HCT116 (cell line): ENCODE measurements at regions not wholly inside any gene's neighbourhood (a gene's known extent, or its start where the extent isn't known, plus 50 kb on each side); places are given as distances from the start of the nearest gene placed in this dataset.

Experiments used
- ATAC-seq: fragments of 200-7000 bp; cut with Tn5 transposase; 2 replicates; pipeline ENCODE4 v1.9.1; 2020; ENCODE audit warnings: mild to moderate bottlenecking, moderate library complexity
- BruUV-seq: library from RNA; stranded (reverse); fragments of 400-500 nt; replicated peaks from 2 replicates; lab custom pipeline; 2021; lab: Mats Ljungman, UMichigan
- CTCF ChIA-PET: fragments of 300-600 bp; sonication (Branson Sonifier 250); formaldehyde crosslinking; loops from one replicate; lab custom pipeline; 2021; ENCODE audit warnings: antibody characterized with exemption; lab: Charles Lee
- POLR2A ChIA-PET: fragments of 300-600, 350-600 bp; sonication (Branson Sonifier 250); formaldehyde crosslinking; loops from one replicate; lab custom pipeline; 2021; ENCODE audit warnings: antibody characterized with exemption; lab: Charles Lee
- RAD21 ChIA-PET, 2 experiments: fragments of 300-600 bp; sonication (Branson Sonifier 250); formaldehyde crosslinking; loops; one replicate each; lab custom pipeline; 2023; ENCODE audit warnings: low total read pairs in 2 of 2; ENCODE audit not compliant: uncharacterized antibody in 2 of 2, unreplicated experiment in 2 of 2, low non-redundant PET in 1 of 2; lab: Charles Lee
- DNase-seq: peaks from one replicate; pipeline ENCODE4 v3.0.0-alpha.2; 2010; ENCODE audit warnings: low read depth, low spot score
- H2AFZ ChIP-seq: fragments of 200-600 bp; shearing (Covaris generic), sonication (generic); 2 replicates; pipeline ENCODE4 v1.6.1; 2017; ENCODE audit warnings: low read depth, mixed run types, mixed read lengths, antibody characterized with exemption, low read length; ENCODE audit not compliant: poor library complexity, severe bottlenecking
- H3K27ac ChIP-seq: 2 replicates; pipeline ENCODE4 v1.5.1; 2012; ENCODE audit warnings: low read depth, low read length
- H3K27me3 ChIP-seq: fragments of 200-600 bp; sonication (generic); 2 replicates; pipeline ENCODE4 v1.6.1; 2016; ENCODE audit warnings: mixed run types, low read length, mixed read lengths; ENCODE audit not compliant: insufficient read depth
- H3K36me3 ChIP-seq, 2 experiments: fragments of 200-500 bp in 1 of 2; fragments of 200-600 bp in 1 of 2; sonication (Bioruptor generic) in 1 of 2; sonication (generic) in 1 of 2; 2 replicates each; pipeline versions ENCODE4 v1.5.1 to v1.6.1; 2014 to 2016; ENCODE audit warnings: low read length in 2 of 2, inconsistent platforms in 1 of 2, mixed read lengths in 1 of 2, mixed run types in 1 of 2; ENCODE audit not compliant: insufficient read depth in 2 of 2, control insufficient read depth in 1 of 2
- H3K4me1 ChIP-seq, 2 experiments: fragments of 200-600 bp in 1 of 2; sonication (generic) in 1 of 2; 2 replicates each; pipeline versions ENCODE4 v1.5.1 to v1.6.1; 2012 to 2017; ENCODE audit warnings: low read length in 2 of 2, inconsistent platforms in 1 of 2, mild to moderate bottlenecking in 1 of 2, mixed read lengths in 1 of 2, mixed run types in 1 of 2, moderate library complexity in 1 of 2; ENCODE audit not compliant: insufficient read depth in 2 of 2, control insufficient read depth in 1 of 2
- H3K4me2 ChIP-seq: fragments of 200-600 bp; sonication (generic); 2 replicates; pipeline ENCODE4 v1.6.1; 2017; ENCODE audit warnings: mixed run types, low read length, mixed read lengths
- H3K4me3 ChIP-seq, 2 experiments: fragments of 200-600 bp in 1 of 2; sonication (generic) in 1 of 2; replicated peaks in 1 of 2; 2 replicates each; pipeline ENCODE4 v1.5.1; 2011 to 2016; ENCODE audit warnings: low read length in 2 of 2, control low read depth in 1 of 2, low read depth in 1 of 2, mild to moderate bottlenecking in 1 of 2, mixed read lengths in 1 of 2, mixed run types in 1 of 2
- H3K79me2 ChIP-seq: fragments of 200-600 bp; sonication (generic); 2 replicates; pipeline ENCODE4 v1.6.1; 2017; ENCODE audit warnings: mild to moderate bottlenecking, mixed run types, low read length, moderate library complexity, mixed read lengths; ENCODE audit not compliant: insufficient read depth
- H3K9ac ChIP-seq: fragments of 200-600 bp; sonication (generic); 2 replicates; pipeline ENCODE4 v1.6.1; 2016; ENCODE audit warnings: low read length, mixed read lengths
- H3K9me2 ChIP-seq: fragments of 200-600 bp; sonication (generic), shearing (Covaris generic); 2 replicates; pipeline ENCODE4 v1.6.1; 2017; ENCODE audit warnings: mixed run types, mild to moderate bottlenecking, moderate library complexity; ENCODE audit not compliant: insufficient read depth
- H3K9me3 ChIP-seq, 2 experiments: fragments of 200-500 bp in 1 of 2; fragments of 200-600 bp in 1 of 2; sonication (Bioruptor generic) in 1 of 2; sonication (generic) in 1 of 2; 2 replicates each; pipeline ENCODE4 v1.6.1; 2014 to 2017; ENCODE audit warnings: low read length in 2 of 2, mixed read lengths in 2 of 2, inconsistent platforms in 1 of 2, low read depth in 1 of 2, mild to moderate bottlenecking in 1 of 2, mixed run types in 1 of 2, moderate library complexity in 1 of 2; ENCODE audit not compliant: control insufficient read depth in 1 of 2, insufficient read depth in 1 of 2
- H4K20me1 ChIP-seq: fragments of 200-600 bp; sonication (generic), shearing (Covaris generic); 2 replicates; pipeline ENCODE4 v1.6.1; 2017; ENCODE audit warnings: mixed run types, mild to moderate bottlenecking, moderate library complexity; ENCODE audit not compliant: insufficient read depth
- ATF3 ChIP-seq: IDR thresholded peaks from 2 replicates; pipeline ENCODE4 v1.6.1; 2012
- CBX3 ChIP-seq: IDR thresholded peaks from 2 replicates; pipeline ENCODE4 v1.6.1; 2012; ENCODE audit warnings: low read depth
- CTCF ChIP-seq, 3 experiments: fragments of 200-600 bp in 1 of 3; sonication (generic) in 1 of 3; IDR thresholded peaks in 2 of 3; conservative IDR thresholded peaks in 1 of 3; 2 replicates each; pipeline ENCODE4 v1.5.1; 2012 to 2017; ENCODE audit warnings: low read depth in 2 of 3, low read length in 2 of 3, antibody characterized with exemption in 1 of 3, borderline replicate concordance in 1 of 3, control low read depth in 1 of 3, mild to moderate bottlenecking in 1 of 3, mixed read lengths in 1 of 3, mixed run types in 1 of 3, moderate library complexity in 1 of 3; ENCODE audit not compliant: insufficient read depth in 1 of 3
- EGR1 ChIP-seq: IDR thresholded peaks from 2 replicates; pipeline ENCODE4 v1.6.1; 2012; ENCODE audit warnings: low read depth
- ELF1 ChIP-seq: IDR thresholded peaks from 2 replicates; pipeline ENCODE4 v1.6.1; 2012; ENCODE audit warnings: low read depth, borderline replicate concordance
- EZH2phosphoT487 ChIP-seq: fragments of 200-600 bp; IDR thresholded peaks from 2 replicates; pipeline ENCODE4 v1.6.1; 2018; ENCODE audit warnings: antibody characterized with exemption, borderline replicate concordance
- FOSL1 ChIP-seq: IDR thresholded peaks from 2 replicates; pipeline ENCODE4 v1.6.1; 2012; ENCODE audit warnings: low read depth
- JUND ChIP-seq: IDR thresholded peaks from 2 replicates; pipeline ENCODE4 v1.6.1; 2012
- MAX ChIP-seq: IDR thresholded peaks from 2 replicates; pipeline ENCODE4 v1.6.1; 2012
- POLR2A ChIP-seq: IDR thresholded peaks from 2 replicates; pipeline ENCODE4 v1.7.0; 2011; ENCODE audit warnings: borderline replicate concordance; ENCODE audit not compliant: insufficient read depth, insufficient read length; ENCODE audit errors: extremely low read depth
- RAD21 ChIP-seq: IDR thresholded peaks from 2 replicates; pipeline ENCODE4 v1.6.1; 2012; ENCODE audit warnings: low read depth, mild to moderate bottlenecking
- REST ChIP-seq: IDR thresholded peaks from 2 replicates; pipeline ENCODE4 v1.6.1; 2012; ENCODE audit warnings: low read depth
- SIN3A ChIP-seq: IDR thresholded peaks from 2 replicates; pipeline ENCODE4 v1.6.1; 2012; ENCODE audit warnings: low read depth
- SP1 ChIP-seq: IDR thresholded peaks from 2 replicates; pipeline ENCODE4 v1.6.1; 2012; ENCODE audit warnings: low read depth
- SRF ChIP-seq: IDR thresholded peaks from 2 replicates; pipeline ENCODE4 v1.6.1; 2012; ENCODE audit warnings: low read depth
- TCF7L2 ChIP-seq: IDR thresholded peaks from 2 replicates; pipeline ENCODE4 v1.7.0; 2011; ENCODE audit warnings: borderline replicate concordance, inconsistent platforms; ENCODE audit not compliant: insufficient read depth, insufficient read length; ENCODE audit errors: extremely low read depth
- YY1 ChIP-seq: IDR thresholded peaks from 2 replicates; pipeline ENCODE4 v1.6.1; 2011; ENCODE audit warnings: low read length, low read depth, moderate library complexity, mild to moderate bottlenecking; ENCODE audit not compliant: insufficient replicate concordance; ENCODE audit errors: extremely low read depth
- ZBTB33 ChIP-seq: IDR thresholded peaks from 2 replicates; pipeline ENCODE4 v1.6.1; 2011; ENCODE audit warnings: mild to moderate bottlenecking, low read length, moderate library complexity; ENCODE audit not compliant: insufficient replicate concordance; ENCODE audit errors: extremely low read depth
- ZNF274 ChIP-seq: fragments of 200-500 bp; sonication (Bioruptor generic); IDR thresholded peaks from 2 replicates; pipeline ENCODE4 v1.6.1; 2014; ENCODE audit warnings: mild to moderate bottlenecking, low read depth, low read length, inconsistent platforms
- intact Hi-C: fragments of 100-400 bp; cut with micrococcal nuclease; formaldehyde crosslinking; loops from 2 replicates; pipeline ENCODE4 v1.10.0; 2022

GRCh38 chr1:228798548-228798947, 63.3 kb downstream of the RHOU start:
- Histone ChIP-seq H3K27me3 (no peaks in the 10 kb centered on the region), H3K9me2 (no peaks in the 10 kb centered on the region), H3K27ac (no peak overlapping the region), H3K79me2 (no peaks in the 10 kb centered on the region), H3K4me2 (no peak overlapping the region), H3K36me3 (no peaks in the 10 kb centered on the region), H3K4me1 (no peaks in the 10 kb centered on the region; a peak in 1 of 4 replicates), H4K20me1 (no peaks in the 10 kb centered on the region), H3K9ac (no peak overlapping the region), H2AFZ (no peak overlapping the region), H3K9me3 (no peaks in the 10 kb centered on the region), H3K4me3 (no peak overlapping the region)
- ATAC-seq: no peak
- intact Hi-C loops: no loop called here
- RAD21 ChIA-PET: no interaction called here
- no TSS peak for BruUV-seq
- POLR2A ChIA-PET: no interaction called here
- no peak for DNase-seq
- TF ChIP-seq TCF7L2 (no peak), POLR2A (no peak), ELF1 (no peak), SIN3A (no peak), ATF3 (no peak), ZBTB33 (no peak), CBX3 (no peak), MAX (no peak), RAD21 (no peak), JUND (no peak), CTCF (IDR thresholded peaks at IDR 0.05 in 2 of 3, conservative IDR thresholded peaks at IDR 0.05 in 1 of 3; ENCODE audit: borderline replicate concordance in 1 of 3, insufficient read depth in 1 of 3, low read depth in 2 of 3, low read length in 2 of 3) (no peak), EGR1 (no peak), YY1 (no peak), EZH2phosphoT487 (no peak), SP1 (no peak), FOSL1 (no peak), SRF (no peak), REST (no peak), ZNF274 (no peak)
- CTCF ChIA-PET: no interaction called here
